ENCODE measurements at regions not wholly inside any gene's neighbourhood (a gene's known extent, or its start where the extent isn't known, plus 50 kb on each side); places are given as distances from the start of the nearest gene placed in this dataset.

DNA sequence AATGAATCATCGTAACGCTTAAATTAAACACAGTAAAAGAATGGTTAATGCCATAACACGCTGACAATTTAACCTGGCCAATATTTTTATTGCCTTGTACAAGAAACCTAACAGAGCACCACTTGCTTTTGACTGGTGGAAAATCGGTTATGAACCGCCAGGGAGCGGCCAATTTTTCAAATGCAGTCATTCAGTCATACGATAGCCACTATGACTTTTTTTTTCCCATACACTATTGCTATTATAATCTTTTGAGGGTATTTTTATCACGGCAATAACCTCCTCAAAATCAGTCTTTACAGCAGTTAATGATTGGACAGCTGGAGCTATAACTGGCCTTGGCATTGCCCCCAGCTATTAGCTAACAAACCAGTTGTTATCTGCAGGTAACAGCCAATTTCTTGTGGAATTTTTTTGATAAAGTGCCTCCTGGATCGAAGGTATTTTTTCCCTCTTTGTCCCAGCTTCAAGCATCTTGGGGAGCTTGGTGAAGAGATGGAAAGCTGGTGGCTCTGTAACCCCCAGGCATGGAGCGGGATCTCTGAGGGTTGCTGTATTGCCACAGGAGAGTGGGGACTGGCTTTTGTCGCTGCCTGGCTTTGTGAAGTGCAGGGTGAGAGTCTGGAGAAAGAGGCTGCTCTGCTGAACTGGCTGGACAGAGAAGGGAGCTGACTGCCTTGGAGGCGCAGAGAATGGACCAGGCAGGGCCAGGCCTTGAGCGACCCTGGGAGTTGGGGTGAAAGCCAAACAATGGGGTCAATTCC lies 198.4 kb upstream of the ZNF536 start:
- TF ChIP-seq, protein P1, sequence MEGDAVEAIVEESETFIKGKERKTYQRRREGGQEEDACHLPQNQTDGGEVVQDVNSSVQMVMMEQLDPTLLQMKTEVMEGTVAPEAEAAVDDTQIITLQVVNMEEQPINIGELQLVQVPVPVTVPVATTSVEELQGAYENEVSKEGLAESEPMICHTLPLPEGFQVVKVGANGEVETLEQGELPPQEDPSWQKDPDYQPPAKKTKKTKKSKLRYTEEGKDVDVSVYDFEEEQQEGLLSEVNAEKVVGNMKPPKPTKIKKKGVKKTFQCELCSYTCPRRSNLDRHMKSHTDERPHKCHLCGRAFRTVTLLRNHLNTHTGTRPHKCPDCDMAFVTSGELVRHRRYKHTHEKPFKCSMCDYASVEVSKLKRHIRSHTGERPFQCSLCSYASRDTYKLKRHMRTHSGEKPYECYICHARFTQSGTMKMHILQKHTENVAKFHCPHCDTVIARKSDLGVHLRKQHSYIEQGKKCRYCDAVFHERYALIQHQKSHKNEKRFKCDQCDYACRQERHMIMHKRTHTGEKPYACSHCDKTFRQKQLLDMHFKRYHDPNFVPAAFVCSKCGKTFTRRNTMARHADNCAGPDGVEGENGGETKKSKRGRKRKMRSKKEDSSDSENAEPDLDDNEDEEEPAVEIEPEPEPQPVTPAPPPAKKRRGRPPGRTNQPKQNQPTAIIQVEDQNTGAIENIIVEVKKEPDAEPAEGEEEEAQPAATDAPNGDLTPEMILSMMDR (IDR thresholded peaks at IDR 0.05 in 8 of 11, conservative IDR thresholded peaks at IDR 0.05 in 3 of 11): no peak
- TF ChIP-seq POLR2A (IDR thresholded peaks at IDR 0.05): no peak
- TF ChIP-seq POLR2AphosphoS5 (IDR thresholded peaks at IDR 0.05): no peak
